OCI-LY3 (cell line): ENCODE measurements at regions not wholly inside any gene's neighbourhood (a gene's known extent, or its start where the extent isn't known, plus 50 kb on each side); places are given as distances from the start of the nearest gene placed in this dataset.

Experiments
- H2AFZ ChIP-seq: fragments of 200-600, 300-600 bp; shearing (Covaris generic); 2 replicates; pipeline ENCODE4 v1.6.0; 2014; ENCODE audit warnings: antibody characterized with exemption, low read depth, low read length
- H3K27ac ChIP-seq: fragments of 200-600, 300-600 bp; sonication (generic); 2 replicates; pipeline ENCODE4 v1.5.1; 2014; ENCODE audit warnings: mild to moderate bottlenecking, low read length, moderate library complexity, mixed read lengths
- H3K27me3 ChIP-seq: fragments of 200-600, 300-600 bp; sonication (generic); 2 replicates; pipeline ENCODE4 v1.6.1; 2014; ENCODE audit warnings: low read depth, low read length, mixed read lengths
- H3K36me3 ChIP-seq: fragments of 200-600, 300-600 bp; sonication (generic); replicated peaks from 2 replicates; pipeline ENCODE3; 2014; ENCODE audit warnings: low read depth, low read length, mixed read lengths
- H3K4me1 ChIP-seq: fragments of 300-600, 200-600 bp; sonication (generic); 2 replicates; pipeline ENCODE4 v1.6.1; 2014; ENCODE audit warnings: low read length, mixed read lengths
- H3K4me2 ChIP-seq: fragments of 200-600, 300-600 bp; sonication (generic); 2 replicates; pipeline ENCODE4 v1.6.1; 2014; ENCODE audit warnings: low read length, mixed read lengths
- H3K4me3 ChIP-seq: fragments of 300-600, 200-600 bp; sonication (generic); 2 replicates; pipeline ENCODE4 v1.5.1; 2014; ENCODE audit warnings: antibody characterized with exemption, mild to moderate bottlenecking, low read length, moderate library complexity
- H3K79me2 ChIP-seq: fragments of 300-600, 200-600 bp; shearing (Covaris generic); 2 replicates; pipeline ENCODE4 v1.6.1; 2014; ENCODE audit warnings: mild to moderate bottlenecking, low read length, mixed read lengths
- H3K9ac ChIP-seq: fragments of 300-600, 200-600 bp; shearing (Covaris generic); 2 replicates; pipeline ENCODE4 v1.6.0; 2014; ENCODE audit warnings: mild to moderate bottlenecking, low read length, moderate library complexity
- H3K9me3 ChIP-seq: fragments of 200-600, 300-600 bp; shearing (Covaris generic); 2 replicates; pipeline ENCODE4 v1.6.1; 2014; ENCODE audit warnings: low read length, mixed read lengths; ENCODE audit not compliant: insufficient read depth
- H4K20me1 ChIP-seq: fragments of 200-600, 300-600 bp; sonication (generic); 2 replicates; pipeline ENCODE4 v1.6.1; 2016; ENCODE audit warnings: low read length, mixed read lengths; ENCODE audit not compliant: insufficient read depth
- CTCF ChIP-seq: fragments of 200-600, 300-600 bp; sonication (generic); IDR thresholded peaks from 2 replicates; pipeline ENCODE4 v1.5.1; 2014; ENCODE audit warnings: antibody characterized with exemption, low read length, low read depth
- EZH2phosphoT487 ChIP-seq: fragments of 200-600 bp; shearing (Covaris generic); IDR thresholded peaks from 2 replicates; pipeline ENCODE4 v1.6.1; 2018; ENCODE audit warnings: antibody characterized with exemption, mixed run types, low read depth

- no peaks in the 10 kb centered on the region for H3K36me3 ChIP-seq
- H3K4me3 ChIP-seq: no peak overlapping the region
- H3K4me2 ChIP-seq: no peak overlapping the region
- TF ChIP-seq CTCF (no peak), EZH2phosphoT487 (no peak)
- no peaks in the 10 kb centered on the region for H3K27me3 ChIP-seq
- no peak overlapping the region for H3K27ac ChIP-seq
- no peaks in the 10 kb centered on the region for H3K4me1 ChIP-seq
- no peaks in the 10 kb centered on the region for H3K9me3 ChIP-seq
- H3K9ac ChIP-seq: no peak overlapping the region
- H3K79me2 ChIP-seq: no peaks in the 10 kb centered on the region
- no peak overlapping the region for H2AFZ ChIP-seq
- H4K20me1 ChIP-seq: no peaks in the 10 kb centered on the region
Measured at GRCh38 chr2:234256516-234256915, 206.0 kb downstream of the SPP2 start.

- Histone ChIP-seq H3K27ac (no peak overlapping the region), H3K4me1 (no peaks in the 10 kb centered on the region), H3K36me3 (no peaks in the 10 kb centered on the region), H3K9ac (no peak overlapping the region), H3K79me2 (no peaks in the 10 kb centered on the region), H3K27me3 (no peaks in the 10 kb centered on the region), H3K4me3 (no peak overlapping the region), H2AFZ (no peak overlapping the region), H4K20me1 (no peaks in the 10 kb centered on the region), H3K9me3 (no peaks in the 10 kb centered on the region), H3K4me2 (no peak overlapping the region)
- TF ChIP-seq CTCF: no peak
- no peak for TF ChIP-seq EZH2phosphoT487
Measured at GRCh38 chr2:234254783-234255521, 204.4 kb downstream of the SPP2 start.

GRCh38 chr2:234252772-234253171, 202.3 kb downstream of the SPP2 start:
- TF ChIP-seq EZH2phosphoT487: no peak
- no peak for TF ChIP-seq CTCF
- Histone ChIP-seq H3K27ac (no peak overlapping the region), H3K9ac (no peak overlapping the region), H3K4me1 (no peaks in the 10 kb centered on the region), H3K4me3 (no peak overlapping the region), H3K27me3 (no peaks in the 10 kb centered on the region), H3K36me3 (no peaks in the 10 kb centered on the region), H3K4me2 (no peak overlapping the region), H4K20me1 (no peaks in the 10 kb centered on the region), H3K9me3 (no peaks in the 10 kb centered on the region), H3K79me2 (no peaks in the 10 kb centered on the region), H2AFZ (no peak overlapping the region)

GRCh38 chr2:234251326-234252271, 201.1 kb downstream of the SPP2 start:
- Histone ChIP-seq H3K4me3 (no peak overlapping the region), H3K27me3 (no peaks in the 10 kb centered on the region), H3K27ac (no peak overlapping the region), H2AFZ (no peak overlapping the region), H3K9ac (no peak overlapping the region), H3K79me2 (no peaks in the 10 kb centered on the region), H3K4me1 (no peaks in the 10 kb centered on the region), H3K36me3 (no peaks in the 10 kb centered on the region), H3K9me3 (no peaks in the 10 kb centered on the region), H4K20me1 (no peaks in the 10 kb centered on the region), H3K4me2 (no peak overlapping the region)
- TF ChIP-seq CTCF (no peak), EZH2phosphoT487 (no peak)
